ENCODE measurements at regions not wholly inside any gene's neighbourhood (a gene's known extent, or its start where the extent isn't known, plus 50 kb on each side); places are given as distances from the start of the nearest gene placed in this dataset.

GRCh38 chr11:27773884-27774283, 73.6 kb upstream of the BDNF start:
- Histone ChIP-seq H3K36me3 (no peaks in the 10 kb centered on the region), H4K20me1 (no peaks in the 10 kb centered on the region), H3K9me3 (replicated peaks in 1 of 11) (no peaks in the 10 kb centered on the region), H3K4me1 (no peaks in the 10 kb centered on the region), H3K4me3 (no peak overlapping the region), H3K27ac (no peak overlapping the region), H3K27me3 (no peaks in the 10 kb centered on the region), H3K9ac (no peak overlapping the region), H3K4me2 (no peak overlapping the region)
- TF ChIP-seq Cebpa-rat (IDR thresholded peaks at IDR 0.05) = no peak

GRCh38 chr11:27771516-27771915, 71.3 kb upstream of the BDNF start:
- H3K27ac ChIP-seq = no peak overlapping the region
- no peak overlapping the region for H3K4me2 ChIP-seq

GRCh38 chr11:27770576-27770975, 70.3 kb upstream of the BDNF start:
- no peaks in the 10 kb centered on the region for H4K20me1 ChIP-seq
- H3K4me2 ChIP-seq = no peak overlapping the region
- H3K27ac ChIP-seq = no peak overlapping the region
- H3K4me3 ChIP-seq = no peak overlapping the region
- no peaks in the 10 kb centered on the region for H3K27me3 ChIP-seq
- no peaks in the 10 kb centered on the region for H3K4me1 ChIP-seq
- H3K9me3 ChIP-seq (replicated peaks in 1 of 11) = 0 out of 22 replicates have a peak, but pooled peaks cover 0 to 6% (median 0%) of the 10 kb centered on the region in 11 experiments
- no peaks in the 10 kb centered on the region for H3K36me3 ChIP-seq
- no peak overlapping the region for H3K9ac ChIP-seq
- no peak for TF ChIP-seq Cebpa-rat (IDR thresholded peaks at IDR 0.05)

More at GRCh38 chr11:27771516-27771915, 71.3 kb upstream of the BDNF start:
- Histone ChIP-seq H3K4me1 (no peaks in the 10 kb centered on the region), H4K20me1 (no peaks in the 10 kb centered on the region), H3K9ac (no peak overlapping the region), H3K36me3 (no peaks in the 10 kb centered on the region), H3K4me3 (no peak overlapping the region), H3K27me3 (no peaks in the 10 kb centered on the region), H3K9me3 (replicated peaks in 1 of 11) (0 out of 22 replicates have a peak, but pooled peaks cover 0 to 6% (median 0%) of the 10 kb centered on the region in 11 experiments)
- no peak for TF ChIP-seq Cebpa-rat (IDR thresholded peaks at IDR 0.05)

GRCh38 chr11:27763736-27764135, 63.5 kb upstream of the BDNF start:
- H3K36me3 ChIP-seq = no peaks in the 10 kb centered on the region
- no peak overlapping the region for H3K27ac ChIP-seq
- TF ChIP-seq Cebpa-rat (IDR thresholded peaks at IDR 0.05) = no peak
- H3K4me2 ChIP-seq = no peak overlapping the region
- no peaks in the 10 kb centered on the region for H3K27me3 ChIP-seq
- H3K9me3 ChIP-seq (replicated peaks in 1 of 11) = 0 out of 22 replicates have a peak, but pooled peaks cover 0 to 6% (median 0%) of the 10 kb centered on the region in 11 experiments
- H3K4me3 ChIP-seq = no peak overlapping the region
- no peaks in the 10 kb centered on the region for H3K4me1 ChIP-seq
- no peak overlapping the region for H3K9ac ChIP-seq
- no peaks in the 10 kb centered on the region for H4K20me1 ChIP-seq

DNA sequence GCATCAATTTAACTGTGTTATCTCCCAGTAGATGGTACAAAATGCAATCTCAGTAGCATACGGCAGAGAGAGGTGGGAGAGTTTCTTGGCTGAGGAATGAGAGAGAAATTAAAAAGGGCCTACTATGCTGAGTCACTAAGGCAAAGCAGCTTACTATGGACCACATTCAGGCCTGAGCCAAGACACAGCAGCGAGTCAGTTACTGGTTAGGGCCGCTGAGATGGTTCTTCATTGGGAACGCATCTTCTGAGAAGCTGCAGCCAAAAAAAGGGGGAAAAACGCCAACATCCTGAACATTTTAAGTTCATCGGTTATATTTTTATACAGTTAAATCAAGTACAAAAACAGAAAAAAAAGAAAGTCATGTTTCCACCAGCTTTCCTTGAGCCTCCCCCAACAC, 61.1 kb upstream of the BDNF start:
- Histone ChIP-seq H3K4me2 (no peak overlapping the region), H3K4me1 (no peaks in the 10 kb centered on the region), H4K20me1 (no peaks in the 10 kb centered on the region), H3K4me3 (no peak overlapping the region), H3K27me3 (no peaks in the 10 kb centered on the region), H3K9ac (no peak overlapping the region), H3K36me3 (no peaks in the 10 kb centered on the region), H3K27ac (no peak overlapping the region), H3K9me3 (replicated peaks in 1 of 11) (no peaks in the 10 kb centered on the region)
- TF ChIP-seq Cebpa-rat (IDR thresholded peaks at IDR 0.05) = no peak

- Histone ChIP-seq H3K9me3 (replicated peaks in 1 of 11) (no peaks in the 10 kb centered on the region), H3K4me3 (no peak overlapping the region), H3K27ac (no peak overlapping the region), H3K4me1 (0 out of 20 replicates have a peak, but pooled peaks cover 0 to 3% (median 0%) of the 10 kb centered on the region in 10 experiments), H3K9ac (no peak overlapping the region), H4K20me1 (no peaks in the 10 kb centered on the region), H3K4me2 (no peak overlapping the region), H3K27me3 (no peaks in the 10 kb centered on the region), H3K36me3 (no peaks in the 10 kb centered on the region)
- no peak for TF ChIP-seq Cebpa-rat (IDR thresholded peaks at IDR 0.05)
These were observed 57.7 kb upstream of the BDNF start for GRCh38 chr11:27757953-27758352.

GRCh38 chr11:27754035-27755017, 54.1 kb upstream of the BDNF start:
- no peak overlapping the region for H3K9ac ChIP-seq
- no peak for TF ChIP-seq Cebpa-rat (IDR thresholded peaks at IDR 0.05)
- H3K4me1 ChIP-seq = 0 out of 20 replicates have a peak, but pooled peaks cover 0 to 3% (median 0%) of the 10 kb centered on the region in 10 experiments
- H3K27me3 ChIP-seq = no peaks in the 10 kb centered on the region
- H3K36me3 ChIP-seq = no peaks in the 10 kb centered on the region
- H3K4me2 ChIP-seq = no peak overlapping the region; a peak in 1 of 22 replicates
- H4K20me1 ChIP-seq = no peaks in the 10 kb centered on the region
- H3K27ac ChIP-seq = no peak overlapping the region
- no peaks in the 10 kb centered on the region for H3K9me3 ChIP-seq (replicated peaks in 1 of 11)
- no peak overlapping the region for H3K4me3 ChIP-seq
